NCI-H82 treated with DMSO at 0.1 percent for 48 hours (cell line): ENCODE measurements at regions not wholly inside any gene's neighbourhood (a gene's known extent, or its start where the extent isn't known, plus 50 kb on each side); places are given as distances from the start of the nearest gene placed in this dataset.
"Not testable (repeated sequence)": the region's sequence is repeated elsewhere in the genome, so short reads cannot be mapped to it uniquely, and the experiment has no call there.

Experiments used
- DNase-seq: peaks from one replicate; lab custom pipeline; 2025; ENCODE audit not compliant: unreplicated experiment; lab: John Stamatoyannopoulos, UW

DNA sequence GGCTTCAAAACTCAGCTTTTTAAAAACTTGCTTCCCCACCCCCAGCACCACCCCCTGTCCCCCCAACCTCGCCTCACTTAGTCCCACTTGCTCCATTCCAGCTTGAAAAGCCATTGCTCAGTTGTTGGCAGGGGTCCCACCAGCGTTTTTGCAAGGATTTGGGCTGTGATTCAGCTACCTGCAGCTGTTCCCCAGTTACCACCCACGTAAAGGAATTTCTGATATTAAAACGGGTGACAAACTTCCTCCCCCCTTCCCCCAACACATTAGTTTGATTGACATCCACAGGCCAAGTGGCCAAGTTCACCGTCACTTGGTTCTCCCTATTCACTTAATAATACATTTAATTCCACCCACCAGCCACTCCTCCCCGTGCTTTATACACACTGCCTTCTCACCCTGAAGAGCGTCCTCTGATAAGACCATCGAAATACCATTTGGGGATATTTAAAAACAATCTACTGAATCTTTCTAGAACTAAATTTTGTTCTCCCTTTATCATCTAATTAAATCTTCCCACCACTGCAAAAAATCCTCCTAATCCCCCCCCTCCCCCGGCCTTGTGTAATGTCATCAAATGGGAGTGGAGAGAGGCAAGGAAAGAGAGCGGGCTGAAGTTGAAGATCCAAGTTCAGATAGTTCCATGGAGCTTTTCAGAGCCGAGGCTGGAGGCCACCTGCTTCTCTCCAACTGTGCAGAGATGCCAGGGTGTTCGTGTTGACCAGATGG is 55.1 kb downstream of the SOX9 start:
- no peak for DNase-seq

DNA sequence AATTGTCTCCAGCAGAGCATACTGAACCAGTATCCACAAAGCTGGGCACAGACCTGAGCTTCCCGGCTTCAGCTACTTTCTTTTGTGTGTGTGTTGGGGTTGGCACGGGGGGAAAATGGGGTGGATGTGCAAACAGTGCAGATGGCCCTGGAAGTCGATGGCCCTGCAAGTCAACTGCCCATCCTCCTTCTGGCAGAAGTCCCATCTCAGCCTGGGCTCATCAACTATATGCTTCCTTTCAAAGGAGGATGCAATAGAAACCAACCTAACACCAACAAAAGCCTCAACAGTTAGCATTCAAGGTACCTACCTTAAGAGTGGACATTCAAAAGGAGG is 55.7 kb downstream of the SOX9 start:
- no peak for DNase-seq

DNA sequence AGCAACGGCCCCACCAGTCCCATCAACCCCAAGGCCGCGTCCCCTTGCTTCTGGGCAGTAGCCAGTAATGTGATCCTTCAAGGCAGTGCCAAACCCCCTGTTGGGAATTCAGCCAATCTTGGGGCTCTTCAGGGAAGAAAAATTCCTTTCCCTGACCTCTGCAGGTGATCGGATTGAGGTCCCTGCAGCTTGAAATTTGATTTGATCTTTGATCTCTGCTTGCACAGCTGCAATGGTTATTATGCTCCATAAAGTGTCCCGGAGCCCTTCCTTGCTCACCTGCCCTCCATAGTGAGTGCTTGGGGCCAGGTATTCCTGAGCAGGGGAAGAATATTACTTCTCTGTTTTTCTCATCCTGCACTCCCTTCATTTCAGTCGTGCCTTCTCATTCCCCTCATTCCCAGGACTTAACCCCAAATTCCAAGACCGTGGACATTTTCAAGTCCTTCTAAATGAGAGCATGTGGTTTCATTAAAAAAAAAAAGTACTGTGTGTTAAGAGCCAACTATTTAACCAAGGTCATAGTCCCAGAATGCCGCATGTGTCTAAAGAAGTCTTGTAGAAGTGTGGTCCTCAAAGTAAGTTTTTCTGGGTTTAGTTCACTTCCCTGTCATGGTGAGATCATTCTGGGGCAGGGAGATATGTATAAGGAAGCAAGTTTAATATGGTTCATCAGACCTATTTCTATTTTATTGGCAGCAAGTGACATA is 56.3 kb downstream of the SOX9 start:
- DNase-seq, result no peak

DNA sequence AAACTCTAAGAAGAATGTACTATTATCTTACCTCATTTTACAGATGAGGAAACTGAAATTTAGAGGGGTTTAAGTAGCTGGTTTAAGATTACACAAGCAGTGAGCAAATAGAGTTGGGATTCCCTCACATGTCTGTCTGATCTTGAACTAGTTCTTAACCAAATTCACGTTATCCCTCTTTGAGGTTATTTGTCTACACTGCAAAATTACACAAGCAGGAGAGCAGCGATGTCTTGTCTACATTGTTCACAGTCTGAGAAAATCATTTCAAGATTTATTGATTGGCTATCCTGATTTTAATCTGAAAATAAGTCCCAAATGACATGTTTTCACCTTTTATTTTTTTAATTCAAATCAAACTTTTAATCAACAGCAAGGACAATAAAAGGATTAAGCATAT is 56.9 kb downstream of the SOX9 start:
- DNase-seq, result no peak

DNA sequence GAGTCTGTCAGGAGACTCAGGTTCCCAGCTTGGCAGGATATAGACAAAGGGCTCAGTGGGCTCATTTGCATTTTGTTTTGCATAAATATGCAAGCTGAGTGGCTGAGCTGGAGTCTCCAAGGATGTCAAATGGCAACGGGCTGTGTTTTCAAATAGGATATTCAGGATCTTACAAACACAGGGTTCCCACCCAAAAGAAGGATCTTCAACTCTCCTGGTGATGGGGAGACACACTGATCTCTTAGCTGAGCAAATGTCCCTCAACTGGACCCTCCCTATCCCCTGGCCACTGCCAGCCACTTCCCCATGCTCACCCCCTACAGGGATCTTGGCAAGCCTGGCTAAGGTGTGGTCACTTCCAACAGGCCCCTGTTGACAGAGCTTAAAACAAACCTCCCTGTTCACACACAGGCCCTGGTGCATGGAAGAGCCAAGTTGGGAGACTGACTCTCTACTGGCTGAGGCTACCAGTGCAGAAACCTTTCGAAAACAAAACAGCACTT is 61.6 kb downstream of the SOX9 start:
- no peak for DNase-seq

DNA sequence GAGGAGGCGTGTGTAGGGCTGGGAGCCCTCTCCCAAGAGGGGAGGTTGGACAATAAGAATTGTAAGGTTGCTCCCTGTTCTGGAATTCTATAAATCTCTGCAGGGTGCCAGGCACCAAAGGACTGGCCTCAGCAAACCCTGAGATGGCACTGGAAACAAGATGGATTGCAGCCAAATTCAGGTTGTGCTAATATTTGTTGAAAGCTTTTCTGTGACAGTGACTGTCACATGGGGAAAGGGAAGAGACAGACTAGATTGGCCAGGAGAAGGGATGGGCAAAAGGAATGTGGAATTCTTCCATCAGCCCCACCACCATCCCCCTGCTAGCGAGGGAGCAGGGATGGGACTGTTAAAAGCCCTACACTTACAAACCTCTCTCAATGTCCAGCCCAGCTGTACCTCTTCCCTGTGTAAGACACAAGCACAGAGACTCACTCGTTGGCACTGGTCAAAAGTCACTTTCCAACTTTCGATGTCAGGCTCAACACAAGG is 62.4 kb downstream of the SOX9 start:
- no peak for DNase-seq

DNA sequence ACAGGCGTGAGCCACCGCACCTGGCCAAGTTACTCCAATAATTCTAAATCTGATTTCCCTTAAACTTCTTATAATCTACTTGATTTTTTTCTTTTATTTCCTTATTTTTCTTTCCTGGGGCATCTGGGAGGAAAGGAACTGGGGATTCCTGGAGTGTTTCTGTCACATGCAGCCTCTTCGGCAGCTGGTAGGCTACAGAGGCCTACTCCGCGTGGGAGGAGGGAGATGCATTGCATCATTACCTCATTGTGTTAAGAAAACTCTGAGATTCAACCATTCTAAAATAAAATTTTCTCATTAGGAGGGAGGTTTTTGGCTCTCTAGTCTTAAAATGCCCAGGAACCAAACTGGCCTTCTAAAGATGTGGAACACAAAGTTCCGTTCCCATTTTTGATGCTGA is 64.0 kb downstream of the SOX9 start:
- no peak for DNase-seq

DNA sequence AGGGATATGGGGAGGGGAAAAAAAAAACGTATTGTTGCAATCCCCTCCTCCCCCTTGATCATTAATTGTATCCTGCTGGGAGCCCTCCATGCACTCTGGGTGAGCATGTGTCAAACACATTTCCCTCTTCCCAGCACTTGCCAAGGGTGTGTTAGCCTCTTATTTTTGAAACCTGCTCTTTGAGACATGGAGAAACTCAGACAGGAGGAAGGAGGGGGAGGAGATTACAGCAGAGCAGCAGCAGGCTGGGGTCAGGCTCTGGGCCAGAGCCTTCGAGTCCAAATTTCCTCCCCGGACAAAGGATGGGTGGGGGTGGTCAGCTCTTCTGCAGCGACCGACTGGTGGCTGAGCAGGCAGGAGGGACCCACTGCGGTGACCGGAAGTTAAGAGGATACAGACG is 64.7 kb downstream of the SOX9 start:
- DNase-seq, result no peak

DNA sequence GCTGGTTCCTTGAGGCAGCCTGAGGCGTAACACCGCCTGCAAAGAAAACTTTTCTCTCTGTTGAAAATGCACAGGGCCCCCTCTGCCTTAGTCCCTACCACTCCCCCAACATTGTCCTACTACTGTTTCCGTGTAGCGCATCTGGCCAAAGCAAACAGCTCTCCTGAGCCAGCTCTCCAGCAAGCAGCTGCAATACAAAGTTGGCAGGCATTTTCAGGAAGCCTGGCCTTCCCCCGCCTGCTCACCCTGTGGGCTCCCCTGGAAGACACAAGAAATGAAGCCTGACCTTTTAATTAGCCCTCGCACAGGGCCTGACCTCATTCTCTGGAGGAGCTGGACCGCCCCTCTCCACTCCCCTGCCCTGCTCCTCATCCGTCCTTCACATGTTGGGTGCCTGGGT is 66.7 kb downstream of the SOX9 start:
- no peak for DNase-seq

DNA sequence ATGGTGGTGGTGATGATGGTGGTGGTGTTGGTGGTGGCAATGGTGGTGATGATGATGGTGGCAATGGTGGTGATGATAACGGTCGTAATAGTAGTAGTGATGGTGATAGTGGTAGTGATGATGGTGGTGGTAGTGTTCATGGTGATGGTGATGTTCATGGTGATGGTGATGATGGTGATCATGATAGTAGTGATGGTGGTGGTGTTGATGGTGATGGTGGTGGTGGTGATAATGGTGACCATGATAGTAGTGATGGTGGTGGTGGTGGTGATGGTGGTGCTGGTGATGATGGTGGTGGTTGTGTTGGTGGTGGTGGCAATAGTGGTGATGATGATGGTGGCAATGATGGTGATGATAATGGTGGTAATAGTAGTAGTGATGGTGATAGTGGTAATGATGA is 68.0 kb downstream of the SOX9 start:
- DNase-seq, result no peak

DNA sequence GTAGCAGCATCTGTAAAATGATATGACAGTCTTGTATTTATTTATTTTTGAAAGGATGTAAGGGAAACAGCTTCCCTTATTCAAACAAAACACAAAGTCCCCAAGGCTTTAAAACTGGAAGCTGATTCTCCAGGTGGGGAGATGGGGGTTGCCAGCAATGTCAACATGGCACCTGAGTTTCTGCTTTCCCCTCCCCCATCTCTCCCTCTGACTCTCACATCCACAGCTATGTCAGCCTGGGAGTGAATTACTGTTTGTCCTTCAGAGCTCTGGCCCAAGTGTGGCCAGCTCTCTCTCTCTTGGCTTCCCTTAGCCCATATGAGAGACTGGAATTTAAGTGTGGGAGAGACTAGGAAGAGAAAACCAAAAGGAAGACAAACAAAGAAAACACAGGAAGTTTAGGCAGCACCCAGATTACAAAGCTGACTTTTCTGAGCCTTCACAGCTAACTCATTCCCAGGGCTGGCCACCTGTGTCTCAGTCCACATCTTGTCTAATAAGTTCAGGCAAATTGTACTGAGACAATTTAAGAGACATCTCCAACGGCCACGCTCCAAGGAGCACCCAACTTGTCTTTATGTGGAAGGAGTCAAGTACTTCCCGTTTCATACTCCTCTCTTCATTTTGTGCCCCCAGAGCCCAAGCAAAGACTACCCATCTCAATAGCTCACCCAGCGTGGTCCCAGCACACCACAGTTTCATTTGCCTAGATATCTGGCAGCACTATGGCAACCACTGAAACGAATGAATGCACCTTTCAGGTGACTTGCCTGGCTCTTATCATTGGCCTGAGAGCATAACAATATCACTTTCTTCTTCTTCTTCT is 69.2 kb downstream of the SOX9 start:
- DNase-seq, result no peak

DNA sequence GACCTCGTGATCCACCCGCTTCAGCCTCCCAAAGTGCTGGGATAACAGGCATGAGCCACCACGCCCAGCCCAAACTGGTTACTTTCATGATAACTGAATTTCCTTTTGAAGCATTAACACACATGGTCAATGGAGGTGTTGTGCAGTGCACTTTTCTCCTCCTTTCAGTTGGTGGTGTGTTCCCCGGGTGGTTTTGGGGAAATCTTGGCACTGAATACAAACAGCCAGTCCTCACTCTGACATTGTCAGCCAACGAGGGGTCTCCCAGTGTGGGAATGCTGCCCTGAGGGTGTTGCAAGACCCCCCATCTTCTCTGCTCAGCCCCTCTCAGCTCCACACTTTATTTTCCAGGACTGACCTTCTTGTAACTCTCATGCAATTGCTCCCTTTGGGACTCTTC is 70.5 kb downstream of the SOX9 start:
- no peak for DNase-seq

DNA sequence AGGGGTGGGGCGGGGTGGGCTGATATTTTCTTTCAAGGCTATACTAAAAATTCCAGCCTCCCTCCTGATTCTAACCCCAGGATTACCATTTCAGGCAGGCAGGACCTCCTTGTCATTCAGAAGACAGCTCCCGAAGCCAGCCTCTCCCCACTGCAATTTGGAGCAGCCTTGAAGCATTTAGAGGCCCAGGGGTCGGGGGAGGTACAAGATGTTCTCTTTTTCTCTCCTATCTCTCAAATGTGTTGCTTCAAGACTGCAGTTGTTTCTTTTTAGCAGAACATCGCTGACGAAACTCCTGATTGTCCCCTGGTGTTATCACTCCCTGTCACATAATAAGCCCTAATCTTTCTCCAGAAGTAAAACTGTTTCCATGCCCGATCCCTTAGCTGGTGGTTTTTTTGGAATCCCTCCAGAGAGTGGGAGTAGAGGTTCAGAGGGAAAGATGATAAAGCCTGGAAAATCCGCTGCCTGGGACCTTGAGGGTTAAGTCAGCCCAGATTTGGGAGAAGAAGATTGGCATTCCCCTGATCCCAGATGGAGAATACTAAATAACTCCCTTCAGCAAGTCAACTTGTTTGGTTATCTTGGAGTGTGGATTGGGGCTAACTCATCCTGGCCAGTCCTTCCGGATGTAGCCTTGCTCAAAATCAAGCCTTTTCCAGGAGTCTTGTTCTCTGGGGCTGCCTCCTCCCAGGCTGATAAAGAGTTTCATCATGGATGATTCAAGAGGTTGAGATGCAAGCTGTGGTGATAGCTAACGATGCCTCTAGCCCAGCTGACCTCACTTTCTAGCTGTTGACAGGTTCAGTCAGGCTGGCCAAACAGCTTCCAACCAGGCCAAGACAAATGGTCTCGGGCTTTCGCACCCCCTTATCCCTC is 71.3 kb downstream of the SOX9 start:
- no peak for DNase-seq

DNA sequence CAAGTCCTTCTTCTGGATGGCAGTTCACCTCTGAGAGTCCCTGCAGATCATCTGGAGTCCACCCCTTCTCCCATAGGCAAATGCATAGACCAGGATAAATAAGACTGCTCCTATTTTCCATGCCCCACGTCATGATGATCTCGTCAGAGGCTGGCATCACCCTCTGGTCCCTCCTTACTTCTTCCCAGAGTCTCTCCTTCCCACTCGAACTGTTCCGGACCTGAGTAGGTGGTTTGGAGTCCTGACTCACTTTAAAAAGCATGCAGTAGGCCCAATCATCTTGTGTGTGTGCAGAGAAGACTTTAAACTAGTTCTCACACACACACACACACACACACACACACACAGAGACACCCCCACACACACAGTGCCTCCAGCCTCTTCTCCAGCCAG is 72.0 kb downstream of the SOX9 start:
- no peak for DNase-seq

DNA sequence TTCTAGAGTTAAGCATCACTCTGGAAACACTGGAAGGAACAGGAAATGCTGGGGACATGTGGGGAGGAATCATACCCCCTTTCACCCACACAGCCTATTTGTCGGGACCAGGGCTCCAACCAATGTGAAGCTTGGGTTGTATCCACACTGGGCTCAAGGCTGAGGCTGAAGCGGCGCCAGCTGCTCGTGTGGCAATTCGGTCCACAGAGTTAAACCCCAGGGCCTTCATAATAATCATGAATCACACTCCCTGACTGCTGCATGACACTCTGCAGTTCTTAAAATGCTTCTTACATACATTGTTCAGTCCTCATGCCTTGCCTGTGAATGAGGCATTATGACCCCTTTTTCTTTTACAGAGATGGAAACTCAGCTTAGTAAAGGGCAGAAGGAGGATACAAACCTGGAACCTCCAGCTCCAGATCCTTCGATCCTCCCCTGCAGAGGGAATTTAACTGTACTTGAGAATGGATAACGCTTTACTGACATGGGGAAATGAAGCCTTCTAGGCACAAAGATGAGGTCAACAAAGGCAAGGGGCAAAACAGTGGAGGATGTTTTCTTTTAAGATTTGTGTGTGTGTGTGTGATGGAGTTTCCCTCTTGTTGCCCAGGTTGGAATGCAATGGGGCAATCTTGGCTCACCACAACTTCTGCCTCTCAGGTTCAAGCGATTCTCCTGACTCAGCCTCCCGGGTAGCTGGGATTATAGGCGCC is 72.7 kb downstream of the SOX9 start:
- DNase-seq, result no peak

DNA sequence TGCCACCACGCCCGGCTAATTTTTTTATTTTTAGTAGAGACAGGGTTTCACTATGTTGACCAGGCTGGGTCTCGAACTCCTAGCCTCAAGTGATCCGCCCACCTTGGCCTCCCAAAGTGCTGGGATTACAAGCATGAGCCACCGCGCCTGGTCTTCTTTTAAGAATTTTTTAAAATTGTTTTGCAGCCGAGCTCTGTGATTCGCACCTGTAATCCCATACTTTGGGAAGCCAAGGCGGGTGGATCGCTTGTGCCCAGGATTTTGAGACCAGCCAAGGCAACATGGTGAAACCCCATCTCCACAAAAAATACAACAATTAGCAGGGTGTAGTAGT is 73.3 kb downstream of the SOX9 start:
- not testable (repeated sequence) for DNase-seq

DNA sequence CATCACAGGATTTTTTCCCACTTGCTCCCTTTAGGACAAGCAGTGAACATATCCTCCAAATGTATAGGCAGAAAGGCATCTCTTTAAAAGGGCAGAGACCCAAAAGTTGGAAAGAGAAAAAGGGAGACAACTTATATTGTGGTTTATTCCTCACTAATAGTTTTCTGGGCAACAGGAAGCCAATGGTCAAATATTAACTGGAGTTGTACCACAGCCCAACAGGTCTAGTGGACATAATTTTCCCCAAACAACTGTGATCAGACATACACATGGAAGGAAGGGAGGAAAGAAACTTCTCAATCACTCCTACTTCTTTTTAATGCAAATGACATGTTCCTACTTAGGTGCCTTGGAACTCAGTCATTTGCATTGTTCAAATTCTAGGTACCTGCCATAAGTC is 78.4 kb downstream of the SOX9 start:
- DNase-seq, result no peak

DNA sequence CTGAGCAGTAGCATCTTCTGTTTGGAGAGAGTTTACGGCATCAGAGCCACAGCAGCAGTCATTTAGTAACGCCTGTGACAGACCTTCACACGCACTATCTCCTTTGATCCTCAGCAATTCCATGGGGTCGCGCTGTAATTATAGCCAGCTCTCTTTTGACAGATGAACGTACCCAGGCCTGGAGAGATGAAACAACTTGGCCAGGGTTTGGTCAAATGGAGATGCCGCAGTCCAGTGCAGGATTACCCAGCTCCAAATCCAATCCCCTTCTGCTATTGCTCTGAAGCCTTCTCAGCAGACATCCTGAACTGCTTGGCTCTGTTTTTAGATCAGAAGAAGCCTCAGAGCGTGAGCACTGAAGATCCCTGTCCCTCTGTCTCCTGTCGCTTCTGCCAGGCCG is 83.9 kb downstream of the SOX9 start:
- DNase-seq, result no peak

DNA sequence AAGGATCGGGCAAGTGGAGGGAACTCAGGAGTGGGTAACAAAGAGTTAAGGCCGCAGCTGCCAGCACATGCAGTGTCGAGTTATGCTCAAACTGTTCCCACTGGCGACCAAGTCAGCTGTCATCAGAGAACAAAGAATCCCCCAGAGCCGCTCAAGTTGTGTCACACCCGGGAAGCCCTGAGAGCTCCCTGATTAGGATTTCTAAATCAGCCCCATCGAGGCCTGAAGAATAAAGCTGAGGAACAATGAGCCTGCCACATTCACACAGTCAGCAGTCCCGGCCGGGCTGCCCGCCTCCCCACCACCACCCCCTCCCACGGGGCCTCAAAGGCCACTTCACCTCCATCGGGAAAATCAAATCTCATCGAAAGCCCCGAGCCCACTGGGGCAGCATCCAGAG is 84.5 kb downstream of the SOX9 start:
- DNase-seq, result no peak

DNA sequence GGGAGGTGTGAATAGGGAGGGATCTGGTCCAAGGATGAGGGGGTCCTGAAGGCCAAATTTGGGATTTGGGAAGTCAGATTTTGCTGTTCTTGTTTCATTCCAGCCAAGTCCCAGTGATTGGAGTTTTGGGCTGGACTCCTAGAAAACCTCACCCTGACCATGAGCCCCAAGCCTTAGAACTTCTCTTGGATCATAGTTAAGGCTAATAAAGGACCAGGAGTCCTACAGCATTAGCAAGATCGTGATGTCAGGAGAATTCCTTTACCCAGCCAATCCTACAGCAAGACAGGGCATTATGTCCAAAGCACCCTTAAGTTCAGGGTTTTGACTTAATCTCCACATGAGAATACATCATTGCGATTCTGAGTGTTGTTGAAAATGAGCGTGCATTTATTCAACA is 85.0 kb downstream of the SOX9 start:
- DNase-seq, result no peak
